ENCODE measurements at regions not wholly inside any gene's neighbourhood (a gene's known extent, or its start where the extent isn't known, plus 50 kb on each side); places are given as distances from the start of the nearest gene placed in this dataset.

GRCh38 chr1:170871868-170872267, 63.5 kb upstream of the MROH9 start:
- ChIA-PET CTCF (no interaction called here), POLR2A (ENCODE audit: unreplicated experiment) (no interaction called here)
- no peak overlapping the region for H3K23ac ChIP-seq (ENCODE audit: low read depth, low read length)
- H2AFZ ChIP-seq (replicated peaks; ENCODE audit: low read length, poor library complexity) = no peak overlapping the region
- BruUV-seq (replicated peaks) = no TSS peak
- DNase-seq (no peak), ATAC-seq (ENCODE audit: low read depth) (no peak)
- no peak overlapping the region for H3K4me2 ChIP-seq (ENCODE audit: low read depth, low read length)
- H3K9me1 ChIP-seq (ENCODE audit: insufficient read depth, low read length) = no peaks in the 10 kb centered on the region
- H3K36me3 ChIP-seq (ENCODE audit: control insufficient read depth, insufficient read depth, low read length) = no peaks in the 10 kb centered on the region
- no peak overlapping the region for H2BK15ac ChIP-seq (ENCODE audit: low read depth, low read length)
- no peak overlapping the region for H2BK20ac ChIP-seq (ENCODE audit: low read depth, low read length)
- H3K14ac ChIP-seq (replicated peaks; ENCODE audit: low read depth, low read length) = no peak overlapping the region
- dilution Hi-C loops (cut with HindIII; ENCODE audit: low sequenced_read_pairs, unreplicated experiment) (no loop called here), in situ Hi-C loops (cut with MboI; ENCODE audit: low sequenced_read_pairs) (no loop called here), intact Hi-C loops (cut with micrococcal nuclease) (no loop called here)
- no peak overlapping the region for H3K18ac ChIP-seq (ENCODE audit: low read depth, low read length)
- no peak overlapping the region for H2BK5ac ChIP-seq (ENCODE audit: low read depth, low read length, poor library complexity, severe bottlenecking)
- H3K4me3 ChIP-seq (ENCODE audit: insufficient read depth, low read depth, low read length) = no peak overlapping the region
- H2BK120ac ChIP-seq (ENCODE audit: low read depth, low read length) = no peak overlapping the region
- no peak overlapping the region for H2AK5ac ChIP-seq (ENCODE audit: low read depth, low read length)
- no peak for TF ChIP-seq ELK1 (IDR thresholded peaks at IDR 0.05; ENCODE audit: borderline replicate concordance, low read depth, low read length)
- no peak for TF ChIP-seq MAZ (IDR thresholded peaks at IDR 0.05; ENCODE audit: borderline replicate concordance, low read depth, low read length)
- TF ChIP-seq CEBPB (IDR thresholded peaks at IDR 0.05; ENCODE audit: low read depth, low read length) = no peak
- no peak for TF ChIP-seq FOS (IDR thresholded peaks at IDR 0.05; ENCODE audit: low read depth, low read length)
- H3K27ac ChIP-seq (ENCODE audit: insufficient read depth, low read length) = no peak overlapping the region
- no peak overlapping the region for H4K8ac ChIP-seq (ENCODE audit: low read depth in 2 of 2, low read length in 2 of 2)
- no peak overlapping the region for H2AK9ac ChIP-seq (replicated peaks; ENCODE audit: low read depth, low read length, poor library complexity)
- no peaks in the 10 kb centered on the region for H3K79me1 ChIP-seq (ENCODE audit: low read depth in 1 of 2, low read length in 2 of 2)
- H4K5ac ChIP-seq (ENCODE audit: low read depth, low read length) = no peak overlapping the region
- no peaks in the 10 kb centered on the region for H3K27me3 ChIP-seq (ENCODE audit: control insufficient read depth, insufficient read depth, low read length)
- 100% methylated on average over 1 of the region's 3 CpGs; no CpG with 5 or more reads in 1 of the 2 experiments for WGBS, 2 experiments (ENCODE audit: extremely low coverage in 2 of 2, insufficient read length in 1 of 2)
- H3K4ac ChIP-seq (ENCODE audit: low read depth, low read length) = no peak overlapping the region
- no peak overlapping the region for H3K9ac ChIP-seq (ENCODE audit: low read depth, low read length)
- no peaks in the 10 kb centered on the region for H3K4me1 ChIP-seq (ENCODE audit: control insufficient read depth, insufficient read depth, low read length)
- H3K56ac ChIP-seq (ENCODE audit: extremely low read depth, insufficient read depth, low read length) = no peak overlapping the region
- no peaks in the 10 kb centered on the region for H4K20me1 ChIP-seq (ENCODE audit: insufficient read depth, low read length)
- no peak overlapping the region for H4K91ac ChIP-seq (ENCODE audit: insufficient read depth, low read depth, low read length)
- no peaks in the 10 kb centered on the region for H3K9me3 ChIP-seq (ENCODE audit: control insufficient read depth, insufficient read depth, low read length)
